ENCODE measurements at regions not wholly inside any gene's neighbourhood (a gene's known extent, or its start where the extent isn't known, plus 50 kb on each side); places are given as distances from the start of the nearest gene placed in this dataset.

GRCh38 chr20:21936261-21936660 is 230.8 kb downstream of the PAX1 start:
- 0% methylated on average over 4 of the region's 4 CpGs for WGBS (ENCODE audit: insufficient coverage, low coverage, missing lambda C conversion rate)
- H3K4me1 ChIP-seq (replicated peaks in 1 of 2; ENCODE audit: control insufficient read depth in 2 of 2, insufficient read depth in 2 of 2, low read length in 2 of 2): no peaks in the 10 kb centered on the region
- no peaks in the 10 kb centered on the region for H3K36me3 ChIP-seq (ENCODE audit: control insufficient read depth, insufficient read depth, low read length)
- no peaks in the 10 kb centered on the region for H3K27me3 ChIP-seq (ENCODE audit: control insufficient read depth in 2 of 2, insufficient read depth in 2 of 2, low read length in 2 of 2)
- DNase-seq (ENCODE audit: extremely low read depth in 1 of 4, low spot score in 3 of 4) (no peak), FAIRE-seq (no peak), ATAC-seq (no peak)
- intact Hi-C loops (cut with micrococcal nuclease) (no loop called here), in situ Hi-C loops (cut with MboI) (no loop called here)
- H3K4me3 ChIP-seq: no peak overlapping the region
- no peak overlapping the region for H2AFZ ChIP-seq (ENCODE audit: low read depth, low read length)
- no peak overlapping the region for H3K27ac ChIP-seq (ENCODE audit: extremely low read depth, low read depth, low read length)
- H3K9me1 ChIP-seq (ENCODE audit: control insufficient read depth, insufficient read depth, low read length): no peaks in the 10 kb centered on the region
- CTCF ChIA-PET (ENCODE audit: low intra/inter-chr PET ratio): no interaction called here
- H4K20me1 ChIP-seq (replicated peaks; ENCODE audit: control insufficient read depth, insufficient read depth, low read length): no peaks in the 10 kb centered on the region
- H3K4me2 ChIP-seq (ENCODE audit: insufficient read depth, low read length): no peak overlapping the region
- H3K9ac ChIP-seq (ENCODE audit: insufficient read depth in 1 of 2, low read depth in 2 of 2, low read length in 2 of 2): no peak overlapping the region
- TF ChIP-seq E2F1 (CRISPR knock-in tag; IDR thresholded peaks at IDR 0.05) (no peak), ZBTB7A (IDR thresholded peaks at IDR 0.05; ENCODE audit: borderline replicate concordance, control insufficient read depth, low read depth, low read length) (no peak), SAP30 (IDR thresholded peaks at IDR 0.05; ENCODE audit: borderline replicate concordance, insufficient read depth, low read depth, low read length, poor library complexity, severe bottlenecking) (no peak), ELF2 (CRISPR knock-in tag; IDR thresholded peaks at IDR 0.05) (no peak), ARNT (IDR thresholded peaks at IDR 0.05) (no peak), SMARCA4 (IDR thresholded peaks at IDR 0.05) (no peak), TARDBP (IDR thresholded peaks at IDR 0.05) (no peak), SRSF3 (IDR thresholded peaks at IDR 0.05; ENCODE audit: insufficient read depth, low read length) (no peak), DLX4 (CRISPR knock-in tag; IDR thresholded peaks at IDR 0.05) (no peak), CEBPG (CRISPR knock-in tag; IDR thresholded peaks at IDR 0.05) (no peak), CEBPG (tag; conservative IDR thresholded peaks at IDR 0.05 in 1 of 2, IDR thresholded peaks at IDR 0.05 in 1 of 2) (no peak), TEAD2 (tag; IDR thresholded peaks at IDR 0.05) (no peak), SOX6 (IDR thresholded peaks at IDR 0.05) (no peak), TBP (optimal IDR thresholded peaks at IDR 0.05; ENCODE audit: low read depth, low read length) (no peak), FUS (optimal IDR thresholded peaks at IDR 0.05; ENCODE audit: low read depth, low read length) (no peak)
- TF ChIP-seq, protein P1, sequence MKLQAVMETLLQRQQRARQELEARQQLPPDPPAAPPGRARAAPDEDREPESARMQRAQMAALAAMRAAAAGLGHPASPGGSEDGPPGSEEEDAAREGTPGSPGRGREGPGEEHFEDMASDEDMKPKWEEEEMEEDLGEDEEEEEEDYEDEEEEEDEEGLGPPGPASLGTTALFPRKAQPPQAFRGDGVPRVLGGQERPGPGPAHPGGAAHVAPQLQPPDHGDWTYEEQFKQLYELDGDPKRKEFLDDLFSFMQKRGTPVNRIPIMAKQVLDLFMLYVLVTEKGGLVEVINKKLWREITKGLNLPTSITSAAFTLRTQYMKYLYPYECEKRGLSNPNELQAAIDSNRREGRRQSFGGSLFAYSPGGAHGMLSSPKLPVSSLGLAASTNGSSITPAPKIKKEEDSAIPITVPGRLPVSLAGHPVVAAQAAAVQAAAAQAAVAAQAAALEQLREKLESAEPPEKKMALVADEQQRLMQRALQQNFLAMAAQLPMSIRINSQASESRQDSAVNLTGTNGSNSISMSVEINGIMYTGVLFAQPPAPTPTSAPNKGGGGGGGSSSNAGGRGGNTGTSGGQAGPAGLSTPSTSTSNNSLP (IDR thresholded peaks at IDR 0.05; ENCODE audit: borderline replicate concordance, low read depth, low read length): no peak
- no peaks in the 10 kb centered on the region for H3K9me3 ChIP-seq (replicated peaks; ENCODE audit: control insufficient read depth, insufficient read depth, low read depth, low read length)
- POLR2A ChIA-PET: no interaction called here
- no peaks in the 10 kb centered on the region for H3K79me2 ChIP-seq (ENCODE audit: control insufficient read depth, insufficient read depth, low read length)
- no TSS peak for BruUV-seq (replicated peaks)

Data from K562 (cell line).